ENCODE measurements at regions not wholly inside any gene's neighbourhood (a gene's known extent, or its start where the extent isn't known, plus 50 kb on each side); places are given as distances from the start of the nearest gene placed in this dataset.
"Not testable (repeated sequence)": the region's sequence is repeated elsewhere in the genome, so short reads cannot be mapped to it uniquely, and the experiment has no call there.

DNA sequence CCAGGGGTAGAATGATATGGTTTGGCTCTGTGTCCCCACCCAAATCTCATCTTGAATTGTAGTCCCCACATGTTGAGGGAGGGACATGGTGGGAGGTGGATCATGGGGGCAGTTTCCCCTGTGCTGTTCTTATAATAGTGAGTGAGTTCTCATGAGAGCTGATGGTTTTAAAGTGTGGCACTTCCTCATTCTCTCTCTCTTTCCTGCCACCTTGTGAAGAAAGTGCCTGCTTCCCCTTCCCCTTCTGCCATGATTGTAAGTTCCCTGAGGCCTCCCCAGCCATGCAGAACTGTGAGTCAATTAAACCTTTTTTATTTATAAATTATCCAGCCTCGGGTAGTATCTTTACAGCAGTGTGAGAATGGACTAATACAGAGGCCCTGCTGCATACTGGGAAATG, 201.1 kb downstream of the LARP7 start:
- intact Hi-C loops (cut with DNase I); DNase-seq (ENCODE audit: low spot score): not testable (repeated sequence)

- no peak for DNase-seq (ENCODE audit: low spot score)
- intact Hi-C loops (cut with DNase I): no loop called here
Observed at GRCh38 chr4:112840061-112840460, 203.1 kb downstream of the LARP7 start.

DNA sequence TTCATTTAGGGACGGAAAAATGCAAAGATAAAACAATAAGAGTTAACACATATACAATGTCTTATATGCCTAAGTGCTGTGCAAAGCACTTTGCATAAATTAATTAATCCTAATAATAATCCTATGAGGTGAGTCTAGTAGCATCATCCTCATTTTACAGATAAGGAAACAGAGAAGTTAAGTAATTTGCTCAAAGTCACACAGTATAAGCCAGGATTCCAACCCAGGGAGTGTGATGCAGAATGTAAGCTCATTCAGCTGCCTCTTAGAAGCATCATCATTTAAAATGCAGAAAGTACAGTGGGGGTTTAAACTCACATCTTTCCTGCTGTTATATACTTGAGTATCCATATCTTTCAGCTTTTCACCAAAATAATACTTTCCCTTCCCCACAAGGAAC, 203.7 kb downstream of the LARP7 start:
- intact Hi-C loops (cut with DNase I): no loop called here
- no peak for DNase-seq (ENCODE audit: low spot score)

DNA sequence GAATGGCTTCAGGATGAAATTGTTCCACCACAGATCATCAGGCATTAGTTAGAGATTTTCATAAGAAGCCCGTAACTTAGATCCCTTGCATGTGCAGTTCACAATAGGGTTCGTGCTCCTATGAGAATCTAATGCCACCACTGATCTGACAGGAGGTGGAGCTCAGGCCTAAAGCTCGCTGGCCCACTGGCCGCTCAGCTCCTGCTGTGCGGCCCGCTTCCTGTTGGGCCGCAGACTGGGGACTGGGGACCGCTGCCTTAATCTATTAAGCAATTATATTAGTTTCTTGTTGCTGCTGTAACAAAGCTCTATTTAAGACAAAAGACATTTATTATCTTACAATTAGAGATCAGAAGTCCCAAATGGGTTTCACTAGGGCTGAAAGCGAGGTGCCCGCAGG, 205.6 kb downstream of the LARP7 start:
- DNase-seq (ENCODE audit: low spot score): no peak
- intact Hi-C loops (cut with DNase I): no loop called here

- no peak for DNase-seq (ENCODE audit: low spot score)
- intact Hi-C loops (cut with DNase I): no loop called here
Observed at GRCh38 chr4:112845386-112845785, 204.1 kb upstream of the ANK2 start.

GRCh38 chr4:112847045-112847444, 202.4 kb upstream of the ANK2 start:
- DNase-seq (ENCODE audit: low spot score): no peak
- intact Hi-C loops (cut with DNase I): no loop called here

GRCh38 chr4:112847781-112848180, 201.7 kb upstream of the ANK2 start:
- no peak for DNase-seq (ENCODE audit: low spot score)
- intact Hi-C loops (cut with DNase I): no loop called here

- intact Hi-C loops (cut with DNase I): no loop called here
- no peak for DNase-seq (ENCODE audit: low spot score)
Observed at GRCh38 chr4:112848911-112849310, 200.5 kb upstream of the ANK2 start.

DNA sequence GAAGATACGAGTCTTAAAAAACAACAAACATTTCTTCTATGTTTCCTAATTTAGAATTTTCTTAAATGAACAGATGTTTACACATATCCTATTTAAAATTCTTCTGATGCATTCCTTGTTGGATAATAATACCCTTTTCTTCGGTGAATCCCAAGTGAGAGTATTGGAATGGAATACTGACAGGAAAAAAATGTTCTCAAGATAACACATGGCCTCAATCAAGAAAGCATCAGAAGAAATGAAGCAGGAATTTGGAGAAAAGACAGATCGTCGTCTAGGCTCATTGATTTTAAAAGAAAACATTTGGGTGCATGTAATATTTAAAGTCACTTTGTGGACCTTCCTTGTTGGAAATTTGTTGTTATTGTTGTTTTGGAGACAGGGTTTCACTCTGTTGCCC, 196.9 kb upstream of the ANK2 start:
- no peak for DNase-seq (ENCODE audit: low spot score)
- intact Hi-C loops (cut with DNase I): loop anchor here (5.0 kb wide), 1 partner anchor 85 kb away; no protein-coding TSS in a partner anchor

GRCh38 chr4:112853662-112854256, 195.7 kb upstream of the ANK2 start:
- intact Hi-C loops (cut with DNase I): loop anchor here (5.0 kb wide), 1 partner anchor 84 kb away; no protein-coding TSS in a partner anchor
- DNase-seq (ENCODE audit: low spot score): no peak

DNA sequence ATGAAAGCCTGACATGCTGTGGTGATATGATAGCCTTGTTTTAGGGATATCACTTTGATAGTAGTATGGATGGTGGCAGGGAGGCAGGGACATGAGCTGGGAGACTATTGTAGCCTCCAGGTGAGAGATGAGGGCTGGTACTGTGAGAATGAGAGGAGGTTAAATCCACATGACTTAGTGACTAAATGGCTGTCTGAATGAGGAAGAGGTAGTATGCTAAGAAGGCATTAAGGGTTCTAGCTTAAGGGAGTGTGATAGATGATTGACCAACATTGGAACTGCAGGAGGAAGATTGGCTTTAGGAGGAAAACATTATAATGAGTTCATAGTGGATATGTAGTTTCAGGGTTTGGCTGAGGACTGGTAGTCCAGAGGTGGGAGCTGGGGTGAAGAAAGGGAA, 195.0 kb upstream of the ANK2 start:
- intact Hi-C loops (cut with DNase I): loop anchor here (5.0 kb wide), 1 partner anchor 83 kb away; no protein-coding TSS in a partner anchor
- DNase-seq (ENCODE audit: low spot score): no peak

GRCh38 chr4:112855058-112855457, 194.4 kb upstream of the ANK2 start:
- intact Hi-C loops (cut with DNase I): no loop called here
- no peak for DNase-seq (ENCODE audit: low spot score)

DNA sequence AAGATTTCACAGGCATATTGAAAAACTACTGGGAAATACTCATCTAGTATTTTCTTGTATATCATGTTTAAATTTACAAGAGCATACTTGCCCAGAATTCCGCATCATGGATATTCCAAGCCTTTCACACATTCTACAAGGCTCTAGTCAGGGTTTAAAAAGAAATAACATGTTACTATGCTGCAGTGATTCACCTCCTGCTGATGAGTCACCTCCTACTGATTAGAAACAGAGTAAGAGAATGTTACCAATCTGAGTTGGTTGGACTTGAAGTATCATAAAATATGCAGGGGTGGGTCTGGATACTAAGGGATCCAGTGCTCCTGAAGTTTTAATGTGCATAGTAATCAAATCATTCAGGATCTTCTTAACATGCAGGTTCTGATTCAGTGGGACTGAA, 192.0 kb upstream of the ANK2 start:
- DNase-seq (ENCODE audit: low spot score): no peak
- intact Hi-C loops (cut with DNase I): no loop called here

DNA sequence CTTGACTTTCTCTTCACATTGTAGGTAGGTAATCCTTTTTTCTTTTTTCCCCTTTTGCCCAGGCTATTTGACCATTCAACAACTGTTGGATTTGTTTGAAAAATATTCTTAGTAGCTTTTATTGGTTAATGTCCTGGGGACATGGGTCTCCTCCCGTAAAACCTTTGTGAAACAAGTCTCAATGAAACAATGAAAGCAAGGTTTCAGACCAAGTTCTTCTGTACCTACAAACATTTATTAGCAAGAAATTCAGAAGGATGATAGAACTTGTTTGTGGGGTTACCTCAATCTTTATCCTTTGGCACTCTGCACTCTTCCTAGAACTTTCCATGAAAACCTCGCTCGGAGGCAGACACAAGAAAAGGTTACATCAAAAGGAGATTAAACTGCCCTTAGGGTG, 190.7 kb upstream of the ANK2 start:
- intact Hi-C loops (cut with DNase I): no loop called here
- no peak for DNase-seq (ENCODE audit: low spot score)

GRCh38 chr4:112859456-112860184, 189.8 kb upstream of the ANK2 start:
- intact Hi-C loops (cut with DNase I): no loop called here
- no peak for DNase-seq (ENCODE audit: low spot score)

- DNase-seq (ENCODE audit: low spot score): no peak
- intact Hi-C loops (cut with DNase I): no loop called here
Observed at GRCh38 chr4:112860830-112861690, 188.4 kb upstream of the ANK2 start.

- intact Hi-C loops (cut with DNase I): no loop called here
- DNase-seq (ENCODE audit: low spot score): no peak
Observed at GRCh38 chr4:112861691-112862674, 187.5 kb upstream of the ANK2 start.

DNA sequence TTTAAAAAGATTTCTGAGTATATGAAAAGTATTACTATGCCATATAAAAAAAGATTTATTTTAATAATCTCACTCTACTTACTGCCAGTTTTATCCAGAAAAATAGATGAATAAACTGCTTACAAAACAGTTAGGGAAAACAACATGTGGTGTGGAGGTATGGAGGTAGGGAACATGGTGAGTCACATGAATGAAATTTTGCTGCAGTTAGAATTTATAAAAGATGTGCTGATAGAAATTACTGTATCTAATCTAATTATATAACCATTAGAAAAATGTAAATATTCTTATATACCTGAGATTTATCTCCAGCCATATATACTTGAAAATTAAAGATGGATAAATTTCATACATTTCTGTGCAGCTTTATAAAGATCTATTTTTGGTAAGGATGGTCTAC, 184.0 kb upstream of the ANK2 start:
- intact Hi-C loops (cut with DNase I): no loop called here
- no peak for DNase-seq (ENCODE audit: low spot score)

DNA sequence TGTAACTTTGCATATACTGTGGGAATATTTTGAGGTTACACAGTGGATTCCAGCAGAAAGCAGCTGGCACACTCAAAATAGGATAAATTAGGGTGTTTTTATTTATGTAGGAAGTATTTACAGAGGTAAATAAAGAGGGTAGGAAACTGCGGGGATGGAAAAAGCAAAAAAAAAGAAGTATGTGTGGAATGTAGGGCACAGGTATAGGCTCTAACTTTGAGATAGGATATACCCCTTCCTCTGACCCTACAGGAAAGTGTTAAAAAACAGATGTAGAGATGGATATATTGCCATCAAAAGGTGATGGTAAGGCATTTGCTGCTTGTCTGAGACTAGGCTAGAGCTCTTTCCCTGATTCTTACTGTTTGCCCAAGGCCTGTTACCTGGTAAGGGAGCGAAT, 173.1 kb upstream of the ANK2 start:
- DNase-seq (ENCODE audit: low spot score): no peak
- intact Hi-C loops (cut with DNase I): no loop called here
